CD14-positive monocyte (primary cell): ENCODE measurements at regions not wholly inside any gene's neighbourhood (a gene's known extent, or its start where the extent isn't known, plus 50 kb on each side); places are given as distances from the start of the nearest gene placed in this dataset.

ENCODE experiments used
- DNase-seq, 3 donors: peaks; one replicate each; pipeline ENCODE4 v3.0.0-alpha.2; 2011 to 2022
- H2AFZ ChIP-seq: 2 replicates; pipeline ENCODE4 v1.6.0; 2012; ENCODE audit warnings: mild to moderate bottlenecking, low read depth, low read length, inconsistent platforms; ENCODE audit not compliant: insufficient read depth, poor library complexity, severe bottlenecking
- H3K27ac ChIP-seq, 2 donors: 1 replicate in 1 of 2; 2 replicates in 1 of 2; pipeline ENCODE4 v1.5.1; 2012 to 2013; ENCODE audit warnings: low read length in 2 of 2, control low read depth in 1 of 2, inconsistent platforms in 1 of 2, low read depth in 1 of 2, mild to moderate bottlenecking in 1 of 2
- H3K27me3 ChIP-seq, 2 donors: one replicate each; pipeline versions ENCODE4 v1.6.0 to v1.6.1; 2011 to 2013; ENCODE audit warnings: low read length in 2 of 2; ENCODE audit not compliant: control insufficient read depth in 2 of 2, insufficient read depth in 2 of 2
- H3K36me3 ChIP-seq, 2 donors: replicated peaks in 1 of 2; 1 replicate in 1 of 2; 2 replicates in 1 of 2; pipeline versions ENCODE4 v1.5.1 to v1.6.1; 2012 to 2013; ENCODE audit warnings: low read length in 2 of 2, control low read depth in 1 of 2, inconsistent platforms in 1 of 2, mild to moderate bottlenecking in 1 of 2; ENCODE audit not compliant: insufficient read depth in 2 of 2, control insufficient read depth in 1 of 2
- H3K4me1 ChIP-seq, 2 donors: 1 replicate in 1 of 2; 2 replicates in 1 of 2; pipeline versions ENCODE4 v1.5.1 to v1.6.1; 2012 to 2013; ENCODE audit warnings: low read length in 2 of 2, control low read depth in 1 of 2, inconsistent platforms in 1 of 2, mild to moderate bottlenecking in 1 of 2, moderate library complexity in 1 of 2; ENCODE audit not compliant: insufficient read depth in 2 of 2, control insufficient read depth in 1 of 2
- H3K4me2 ChIP-seq: replicated peaks from 2 replicates; pipeline ENCODE3; 2012; ENCODE audit warnings: low read length, moderate library complexity, mild to moderate bottlenecking; ENCODE audit not compliant: poor library complexity, severe bottlenecking; ENCODE audit errors: extremely low read depth
- H3K4me3 ChIP-seq, 3 experiments: fragments of 200-600 bp in 1 of 3; sonication (generic) in 1 of 3; replicated peaks in 1 of 3; 1 replicate in 2 of 3; 2 replicates in 1 of 3; pipeline ENCODE4 v1.5.1; 2011 to 2013; ENCODE audit warnings: low read length in 3 of 3, mild to moderate bottlenecking in 3 of 3, control low read depth in 2 of 3, low read depth in 2 of 3, inconsistent platforms in 1 of 3, moderate library complexity in 1 of 3
- H3K79me2 ChIP-seq: 2 replicates; pipeline ENCODE4 v1.6.0; 2012; ENCODE audit warnings: mild to moderate bottlenecking, control low read depth, inconsistent platforms, low read length, moderate library complexity; ENCODE audit not compliant: insufficient read depth
- H3K9ac ChIP-seq: 2 replicates; pipeline ENCODE4 v1.6.0; 2017; ENCODE audit warnings: low read length, mild to moderate bottlenecking; ENCODE audit not compliant: insufficient read depth, poor library complexity, severe bottlenecking
- H3K9me3 ChIP-seq, 2 donors: replicated peaks in 1 of 2; 1 replicate in 1 of 2; 2 replicates in 1 of 2; pipeline versions ENCODE4 v1.5.1 to v1.6.1; 2012 to 2013; ENCODE audit warnings: low read length in 2 of 2, control low read depth in 1 of 2; ENCODE audit not compliant: control insufficient read depth in 1 of 2, insufficient read depth in 1 of 2
- H4K20me1 ChIP-seq: 2 replicates; pipeline ENCODE4 v1.6.0; 2012; ENCODE audit warnings: mild to moderate bottlenecking, low read length, control low read depth, moderate library complexity; ENCODE audit not compliant: insufficient read depth
- H3K27ac Mint-ChIP-seq, 7 donors: one replicate each; pipeline ENCODE4 v1.8.0; 2020; ENCODE audit warnings: mild to moderate bottlenecking in 7 of 7, mixed read lengths in 7 of 7, moderate library complexity in 6 of 7, inconsistent platforms in 2 of 7
- H3K27me3 Mint-ChIP-seq, 3 donors: one replicate each; pipeline ENCODE4 v1.8.0; 2021 to 2022; ENCODE audit warnings: low read depth in 3 of 3, mild to moderate bottlenecking in 3 of 3, mixed read lengths in 3 of 3, moderate library complexity in 3 of 3, inconsistent platforms in 1 of 3
- H3K36me3 Mint-ChIP-seq, 2 donors: one replicate each; pipeline ENCODE4 v1.8.0; 2020; ENCODE audit warnings: mixed read lengths in 2 of 2, inconsistent platforms in 1 of 2, mild to moderate bottlenecking in 1 of 2
- H3K4me1 Mint-ChIP-seq: one replicate; pipeline ENCODE4 v1.8.0; 2020; ENCODE audit warnings: mild to moderate bottlenecking, mixed read lengths
- H3K4me3 Mint-ChIP-seq, 2 donors: one replicate each; pipeline ENCODE4 v1.8.0; 2020; ENCODE audit warnings: mild to moderate bottlenecking in 2 of 2, mixed read lengths in 2 of 2, moderate library complexity in 1 of 2
- H3K9me3 Mint-ChIP-seq, 7 donors: one replicate each; pipeline ENCODE4 v1.8.0; 2020 to 2022; ENCODE audit warnings: mixed read lengths in 7 of 7, mild to moderate bottlenecking in 6 of 7, moderate library complexity in 6 of 7, inconsistent platforms in 2 of 7
- WGBS: methylation state at CpG from one replicate; pipeline ENCODE4 v1.1.5; 2013; ENCODE audit warnings: missing lambda C conversion rate; ENCODE audit not compliant: insufficient coverage; 5-methylcytosine and 5-hydroxymethylcytosine counted together
- intact Hi-C, 2 donors: fragments of 100-400 bp; cut with micrococcal nuclease; formaldehyde crosslinking; loops; one replicate each; pipeline versions ENCODE4 v1.15.0 to v1.15.1; 2023
- TF ChIP-seq, protein P1 (sequence below): fragments of 200-600 bp; IDR thresholded peaks from one replicate; pipeline ENCODE4 v1.8.0; 2022; ENCODE audit warnings: antibody characterized with exemption, mild to moderate bottlenecking

DNA sequence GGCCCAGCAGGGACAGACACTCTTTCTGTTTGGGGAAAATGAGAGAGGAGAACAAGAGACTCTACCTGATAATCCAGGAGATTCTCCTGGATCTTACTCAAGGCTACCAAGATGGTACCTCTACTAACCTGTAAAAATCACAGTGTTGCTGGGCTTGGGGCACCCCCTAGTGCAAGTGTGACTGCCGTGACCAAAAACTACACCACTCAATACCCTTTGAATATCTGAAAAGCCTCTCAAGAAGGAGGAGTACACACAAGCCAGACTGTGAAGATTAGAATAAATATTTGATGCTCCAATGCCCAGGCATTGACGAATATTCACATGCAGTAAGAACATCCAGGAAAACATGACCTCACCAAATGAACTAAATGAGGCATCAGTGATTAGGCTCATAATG, 965.4 kb downstream of the LRFN5 start:
- no peak overlapping the region for H3K4me3 ChIP-seq
- H3K36me3 Mint-ChIP-seq: no peaks in the 10 kb centered on the region
- WGBS: no CpG with 5 or more reads among the region's 2 CpGs

DNA sequence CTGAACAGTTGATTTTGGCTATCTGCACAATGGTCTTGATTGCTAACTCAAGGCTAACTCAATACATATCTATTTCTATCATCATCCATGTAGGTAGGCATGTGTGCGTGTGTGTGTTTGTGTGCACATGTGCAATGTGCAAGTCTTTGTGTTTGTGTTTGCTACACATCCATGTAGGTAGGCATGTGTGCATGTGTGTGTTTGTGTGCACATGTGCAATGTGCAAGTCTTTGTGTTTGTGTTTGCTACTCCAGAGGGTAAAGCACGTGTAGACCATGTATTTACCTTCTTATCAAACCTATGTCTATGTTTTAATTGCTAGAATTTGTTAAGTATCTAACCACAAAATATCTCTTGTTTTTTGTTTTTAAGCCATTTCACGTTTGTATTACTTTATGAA, 962.6 kb downstream of the LRFN5 start:
- Histone ChIP-seq H3K9me3 (peaks cover 21 to 23% of the 10 kb centered on the region in 2 donors), H3K79me2 (no peaks in the 10 kb centered on the region), H3K27me3 (no peaks in the 10 kb centered on the region), H3K4me3 (no peak overlapping the region), H2AFZ (no peak overlapping the region), H3K9ac (no peak overlapping the region), H3K27ac (no peak overlapping the region), H3K4me2 (no peak overlapping the region), H4K20me1 (no peaks in the 10 kb centered on the region), H3K36me3 (no peaks in the 10 kb centered on the region), H3K4me1 (peaks cover 0 to 11% of the 10 kb centered on the region in 2 donors)
- Mint-ChIP-seq H3K27me3 (no peaks in the 10 kb centered on the region), H3K36me3 (no peaks in the 10 kb centered on the region), H3K9me3 (peaks cover 10 to 36% (median 19%) of the 10 kb centered on the region in 7 donors), H3K27ac (no peak overlapping the region), H3K4me3 (no peak overlapping the region), H3K4me1 (peaks cover 13% of the 10 kb centered on the region)
- TF ChIP-seq, protein P1, sequence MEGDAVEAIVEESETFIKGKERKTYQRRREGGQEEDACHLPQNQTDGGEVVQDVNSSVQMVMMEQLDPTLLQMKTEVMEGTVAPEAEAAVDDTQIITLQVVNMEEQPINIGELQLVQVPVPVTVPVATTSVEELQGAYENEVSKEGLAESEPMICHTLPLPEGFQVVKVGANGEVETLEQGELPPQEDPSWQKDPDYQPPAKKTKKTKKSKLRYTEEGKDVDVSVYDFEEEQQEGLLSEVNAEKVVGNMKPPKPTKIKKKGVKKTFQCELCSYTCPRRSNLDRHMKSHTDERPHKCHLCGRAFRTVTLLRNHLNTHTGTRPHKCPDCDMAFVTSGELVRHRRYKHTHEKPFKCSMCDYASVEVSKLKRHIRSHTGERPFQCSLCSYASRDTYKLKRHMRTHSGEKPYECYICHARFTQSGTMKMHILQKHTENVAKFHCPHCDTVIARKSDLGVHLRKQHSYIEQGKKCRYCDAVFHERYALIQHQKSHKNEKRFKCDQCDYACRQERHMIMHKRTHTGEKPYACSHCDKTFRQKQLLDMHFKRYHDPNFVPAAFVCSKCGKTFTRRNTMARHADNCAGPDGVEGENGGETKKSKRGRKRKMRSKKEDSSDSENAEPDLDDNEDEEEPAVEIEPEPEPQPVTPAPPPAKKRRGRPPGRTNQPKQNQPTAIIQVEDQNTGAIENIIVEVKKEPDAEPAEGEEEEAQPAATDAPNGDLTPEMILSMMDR: no peak
- intact Hi-C loops: no loop called here
- DNase-seq: no peak
- 67% methylated on average over 1 of the region's 3 CpGs for WGBS

More for the DNA sequence above, 965.4 kb downstream of the LRFN5 start:
- intact Hi-C loops: no loop called here
- Mint-ChIP-seq H3K4me1 (peaks cover 5% of the 10 kb centered on the region), H3K9me3 (peaks cover 12 to 42% (median 23%) of the 10 kb centered on the region in 7 donors), H3K4me3 (no peak overlapping the region), H3K27me3 (no peaks in the 10 kb centered on the region), H3K27ac (no peak overlapping the region)
- Histone ChIP-seq H3K9me3 (peaks cover 26 to 33% of the 10 kb centered on the region in 2 donors), H3K4me2 (no peak overlapping the region), H4K20me1 (no peaks in the 10 kb centered on the region), H3K36me3 (no peaks in the 10 kb centered on the region), H2AFZ (no peak overlapping the region), H3K79me2 (no peaks in the 10 kb centered on the region), H3K4me1 (no peaks in the 10 kb centered on the region), H3K27ac (no peak overlapping the region), H3K27me3 (no peaks in the 10 kb centered on the region), H3K9ac (no peak overlapping the region)
- DNase-seq: no peak
- TF ChIP-seq, protein P1: no peak
